Left ventricle myocardium inferior (tissue), 1 donor: ENCODE measurements at regions not wholly inside any gene's neighbourhood (a gene's known extent, or its start where the extent isn't known, plus 50 kb on each side); places are given as distances from the start of the nearest gene placed in this dataset.
"Not testable (repeated sequence)": the region's sequence is repeated elsewhere in the genome, so short reads cannot be mapped to it uniquely, and the experiment has no call there.

ENCODE experiments used
- DNase-seq: peaks from one replicate; pipeline ENCODE4 v3.0.0-alpha.2; 2020
- H3K27ac ChIP-seq: fragments of 200-600 bp; replicated peaks from 2 replicates; pipeline ENCODE4 v1.8.0; 2021
- H3K27me3 ChIP-seq: fragments of 200-600 bp; 2 replicates; pipeline ENCODE4 v1.8.0; 2021; ENCODE audit warnings: low read depth
- H3K36me3 ChIP-seq: fragments of 200-600 bp; 2 replicates; pipeline ENCODE4 v1.8.0; 2021
- H3K4me1 ChIP-seq: fragments of 200-600 bp; 2 replicates; pipeline ENCODE4 v1.8.0; 2021
- H3K4me3 ChIP-seq: fragments of 200-600 bp; 2 replicates; pipeline ENCODE4 v1.8.0; 2021; ENCODE audit warnings: mild to moderate bottlenecking, moderate library complexity
- H3K9me3 ChIP-seq: fragments of 200-600 bp; replicated peaks from 2 replicates; pipeline ENCODE4 v1.8.0; 2021
- intact Hi-C: fragments of 100-400 bp; cut with micrococcal nuclease; formaldehyde crosslinking; loops from one replicate; pipeline ENCODE4 v1.11.0; 2022
- TF ChIP-seq, protein P1 (sequence below): fragments of 200-600 bp; IDR thresholded peaks from 2 replicates; pipeline ENCODE4 v1.8.0; 2021; ENCODE audit warnings: antibody characterized with exemption, mild to moderate bottlenecking, borderline replicate concordance
- donor health status: DM: no; HTN: yes; CAD: no; lungs with severe emphysema.

DNA sequence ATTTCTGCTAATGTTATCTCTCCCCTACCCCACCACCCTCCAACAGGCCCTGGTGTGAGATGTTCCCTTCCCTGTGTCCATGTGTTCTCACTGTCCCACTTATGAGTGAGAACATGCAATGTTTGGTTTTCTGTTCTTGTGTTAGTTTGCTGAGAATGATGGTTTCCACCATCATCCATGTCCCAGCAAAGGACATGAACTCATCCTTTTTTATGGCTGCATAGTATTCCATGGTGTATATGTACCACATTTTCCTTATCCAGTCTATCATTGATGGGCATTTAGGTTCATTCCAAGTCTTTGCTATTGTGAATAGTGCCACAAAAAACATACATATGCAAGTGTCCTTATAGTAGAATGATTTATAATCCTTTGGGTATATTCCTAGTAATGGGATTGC, 104.5 kb downstream of the ZNF33B start:
- intact Hi-C loops, H3K4me3 ChIP-seq, DNase-seq, H3K27me3 ChIP-seq, H3K4me1 ChIP-seq, H3K27ac ChIP-seq: not testable (repeated sequence)
- H3K9me3 ChIP-seq = peaks cover 75% of the 10 kb centered on the region
- H3K36me3 ChIP-seq = peaks cover 51% of the 10 kb centered on the region

DNA sequence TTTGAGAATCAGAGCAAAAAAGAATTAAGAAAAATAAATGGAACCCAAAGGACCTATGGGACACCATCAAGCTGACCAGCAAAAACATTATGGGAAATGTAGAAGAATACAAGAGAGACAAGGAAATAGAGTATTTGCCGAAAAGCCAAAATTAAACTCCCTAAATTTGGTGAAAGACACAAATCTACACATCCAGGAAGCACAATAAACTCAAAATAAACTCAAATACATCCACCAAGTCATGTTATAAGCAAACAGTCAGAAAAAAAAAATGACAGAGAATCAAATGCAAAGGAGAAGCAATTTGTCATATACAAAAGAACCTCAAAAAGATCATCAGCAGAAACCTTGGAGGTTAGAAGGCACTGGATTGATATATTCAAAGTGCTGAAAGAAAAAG, 105.4 kb downstream of the ZNF33B start:
- DNase-seq = no peak
- intact Hi-C loops = no loop called here
- Histone ChIP-seq H3K4me3 (no peak overlapping the region), H3K9me3 (peaks cover 75% of the 10 kb centered on the region), H3K27me3 (no peaks in the 10 kb centered on the region), H3K27ac (no peak overlapping the region), H3K4me1 (no peaks in the 10 kb centered on the region), H3K36me3 (peaks cover 42% of the 10 kb centered on the region)
- TF ChIP-seq, protein P1, sequence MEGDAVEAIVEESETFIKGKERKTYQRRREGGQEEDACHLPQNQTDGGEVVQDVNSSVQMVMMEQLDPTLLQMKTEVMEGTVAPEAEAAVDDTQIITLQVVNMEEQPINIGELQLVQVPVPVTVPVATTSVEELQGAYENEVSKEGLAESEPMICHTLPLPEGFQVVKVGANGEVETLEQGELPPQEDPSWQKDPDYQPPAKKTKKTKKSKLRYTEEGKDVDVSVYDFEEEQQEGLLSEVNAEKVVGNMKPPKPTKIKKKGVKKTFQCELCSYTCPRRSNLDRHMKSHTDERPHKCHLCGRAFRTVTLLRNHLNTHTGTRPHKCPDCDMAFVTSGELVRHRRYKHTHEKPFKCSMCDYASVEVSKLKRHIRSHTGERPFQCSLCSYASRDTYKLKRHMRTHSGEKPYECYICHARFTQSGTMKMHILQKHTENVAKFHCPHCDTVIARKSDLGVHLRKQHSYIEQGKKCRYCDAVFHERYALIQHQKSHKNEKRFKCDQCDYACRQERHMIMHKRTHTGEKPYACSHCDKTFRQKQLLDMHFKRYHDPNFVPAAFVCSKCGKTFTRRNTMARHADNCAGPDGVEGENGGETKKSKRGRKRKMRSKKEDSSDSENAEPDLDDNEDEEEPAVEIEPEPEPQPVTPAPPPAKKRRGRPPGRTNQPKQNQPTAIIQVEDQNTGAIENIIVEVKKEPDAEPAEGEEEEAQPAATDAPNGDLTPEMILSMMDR = no peak

GRCh38 chr10:42523098-42523497, 115.3 kb downstream of the ZNF33B start:
- H3K9me3 ChIP-seq = peaks cover 95% of the 10 kb centered on the region

DNA sequence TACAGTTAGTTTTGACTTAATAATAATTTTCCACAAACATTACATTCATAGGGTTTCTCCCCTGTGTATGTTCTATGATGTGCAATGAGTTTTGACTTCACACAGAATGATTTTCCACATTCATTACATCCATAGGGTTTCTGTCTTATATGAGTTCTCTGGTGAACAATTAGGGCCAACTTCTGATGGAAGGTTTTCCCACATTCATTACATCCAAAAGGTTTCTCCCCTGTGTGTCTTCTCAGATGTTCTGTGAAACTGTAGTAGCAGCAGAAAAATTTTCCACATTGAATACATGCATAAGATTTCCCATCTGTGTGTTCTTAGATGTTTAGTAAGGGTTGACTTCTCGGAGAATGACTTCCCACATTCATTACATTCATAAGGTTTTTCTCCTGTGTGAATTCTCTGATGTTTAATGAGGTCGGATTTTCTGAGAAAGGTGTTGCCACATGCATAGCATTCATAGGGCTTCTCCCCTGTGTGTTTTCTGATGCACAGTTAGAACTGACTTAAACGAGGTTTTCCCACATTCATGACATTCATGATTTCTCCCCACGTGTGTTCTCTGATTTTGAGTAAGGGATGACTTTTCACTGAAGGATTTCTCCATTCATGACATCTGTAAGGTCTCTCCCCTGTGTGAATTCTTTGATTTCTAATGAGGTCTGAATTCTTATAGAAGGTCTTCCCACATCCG, 118.5 kb downstream of the ZNF33B start:
- Histone ChIP-seq H3K27me3 (no peaks in the 10 kb centered on the region), H3K36me3 (peaks cover 65% of the 10 kb centered on the region), H3K4me3 (no peak overlapping the region), H3K9me3 (peaks cover 100% of the 10 kb centered on the region), H3K27ac (no peak overlapping the region), H3K4me1 (no peaks in the 10 kb centered on the region)
- TF ChIP-seq, protein P1 = no peak
- intact Hi-C loops = no loop called here
- no peak for DNase-seq

More at GRCh38 chr10:42523098-42523497, 115.3 kb downstream of the ZNF33B start:
- TF ChIP-seq, protein P1 = no peak
- no peaks in the 10 kb centered on the region for H3K27me3 ChIP-seq
- no peak for DNase-seq
- H3K27ac ChIP-seq = no peak overlapping the region
- H3K4me1 ChIP-seq = no peaks in the 10 kb centered on the region
- intact Hi-C loops = no loop called here
- H3K36me3 ChIP-seq = peaks cover 79% of the 10 kb centered on the region
- H3K4me3 ChIP-seq = no peak overlapping the region

- Histone ChIP-seq H3K27ac (no peak overlapping the region), H3K9me3 (peaks cover 100% of the 10 kb centered on the region), H3K36me3 (peaks cover 56% of the 10 kb centered on the region), H3K4me1 (no peaks in the 10 kb centered on the region), H3K27me3 (no peaks in the 10 kb centered on the region), H3K4me3 (no peak overlapping the region)
- intact Hi-C loops = no loop called here
- TF ChIP-seq, protein P1 = no peak
- DNase-seq = no peak
These were observed 119.3 kb downstream of the ZNF33B start for GRCh38 chr10:42519079-42519478.

DNA sequence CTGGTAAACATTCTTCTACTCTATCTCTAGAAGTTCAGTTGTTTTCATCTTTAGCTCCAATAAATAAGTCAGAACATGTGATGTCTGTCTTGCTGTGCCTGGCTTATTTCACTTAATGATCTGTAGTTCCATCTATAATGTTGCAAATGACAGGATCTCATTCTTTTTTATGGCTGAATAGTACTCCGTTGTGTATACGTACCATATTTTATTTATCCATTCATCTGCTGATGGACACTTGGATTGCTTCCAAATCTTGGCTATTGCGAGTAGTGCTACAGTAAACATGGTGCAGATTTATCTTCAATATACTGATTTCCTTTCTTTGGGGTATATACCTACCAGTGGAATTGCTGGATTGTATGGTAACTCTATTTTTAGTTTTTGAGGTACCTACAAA, 124.4 kb downstream of the ZNF33B start:
- intact Hi-C loops = no loop called here
- Histone ChIP-seq H3K27me3 (no peaks in the 10 kb centered on the region), H3K27ac (no peak overlapping the region), H3K4me1 (no peaks in the 10 kb centered on the region), H3K36me3 (peaks cover 5% of the 10 kb centered on the region), H3K4me3 (no peak overlapping the region), H3K9me3 (peaks cover 100% of the 10 kb centered on the region)
- no peak for DNase-seq
- TF ChIP-seq, protein P1 = no peak
